CD4-positive, alpha-beta T cell treated with Interleukin-12 subunit alpha and Interleukin-12 subunit beta, for 1 hour (primary cell): ENCODE measurements at regions not wholly inside any gene's neighbourhood (a gene's known extent, or its start where the extent isn't known, plus 50 kb on each side); places are given as distances from the start of the nearest gene placed in this dataset.

ENCODE experiments used
- DNase-seq: peaks from one replicate; pipeline ENCODE4 v3.0.0-alpha.2; 2020

DNA sequence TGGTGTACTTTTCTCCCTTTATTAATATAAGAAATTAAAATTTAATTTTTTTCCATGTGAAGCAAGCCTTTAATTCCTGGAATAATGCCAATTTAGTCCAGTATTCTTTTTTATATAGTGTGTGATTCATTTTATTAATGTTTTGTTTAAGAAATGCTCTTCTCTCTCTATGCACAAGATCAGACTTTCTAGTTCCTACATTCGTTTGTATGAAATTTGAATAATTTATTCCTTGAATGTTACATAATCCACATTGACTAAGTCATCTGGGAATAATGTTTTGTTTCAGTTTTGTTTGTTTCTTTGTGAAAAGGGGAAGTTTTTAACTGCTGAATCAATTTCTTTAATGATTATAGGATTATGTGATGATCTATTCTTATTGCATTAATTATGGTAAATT is 181.4 kb upstream of the ID4 start:
- DNase-seq: no peak

DNA sequence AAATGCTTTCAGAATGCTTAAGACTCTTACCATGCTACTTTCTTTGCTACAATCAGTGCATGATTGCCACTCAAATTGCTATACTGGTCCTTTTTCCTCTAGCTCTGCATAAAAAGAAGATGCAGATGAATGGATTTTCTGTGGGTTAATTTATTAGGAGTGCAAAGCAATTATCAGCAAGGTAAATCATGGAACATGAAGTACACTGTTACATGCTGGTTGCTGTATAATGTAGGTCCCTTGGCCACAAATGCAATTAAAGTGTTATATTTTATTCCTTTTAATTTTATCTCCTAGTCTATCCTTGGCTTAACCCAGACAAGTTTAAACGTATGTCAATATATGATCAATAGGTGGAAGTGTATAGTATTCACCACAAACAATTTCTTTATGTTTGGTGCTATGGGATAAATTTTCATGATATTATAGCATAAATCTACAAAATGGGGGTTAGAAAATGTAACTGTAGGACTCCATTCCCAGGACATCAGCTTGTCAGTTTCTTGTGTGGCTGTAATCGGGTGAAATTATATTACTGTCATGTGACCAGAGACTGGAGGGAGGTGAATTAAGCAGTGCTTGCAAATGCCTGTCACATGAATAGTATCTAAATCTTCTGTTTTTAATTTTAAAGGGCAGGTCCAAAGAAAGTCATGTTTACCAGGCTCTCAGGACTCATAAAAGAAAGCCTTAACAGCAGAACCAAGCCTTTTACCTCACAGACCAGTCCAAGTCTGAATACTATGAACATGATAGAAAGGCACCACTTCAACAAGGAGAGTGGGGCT is 176.9 kb upstream of the ID4 start:
- DNase-seq: no peak

DNA sequence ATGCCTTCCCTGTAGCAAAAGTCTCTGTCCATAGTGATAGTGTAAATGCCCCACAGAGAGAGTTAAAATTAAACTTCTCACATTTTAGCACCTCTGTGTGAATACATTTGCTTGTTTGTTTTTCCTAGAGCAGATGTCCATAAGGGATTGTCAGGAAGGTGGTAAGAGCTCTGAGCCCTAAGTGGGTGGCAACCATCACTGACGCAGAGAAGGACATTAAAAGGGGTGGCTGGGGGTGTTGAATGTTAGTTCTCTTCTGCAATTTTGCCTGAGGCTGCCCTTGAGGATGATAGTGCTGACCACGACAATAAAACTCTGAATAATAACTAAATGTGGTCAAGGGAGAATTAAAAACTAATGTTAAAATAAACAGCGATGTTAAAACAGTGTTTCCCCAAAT is 174.3 kb upstream of the ID4 start:
- DNase-seq: no peak

DNA sequence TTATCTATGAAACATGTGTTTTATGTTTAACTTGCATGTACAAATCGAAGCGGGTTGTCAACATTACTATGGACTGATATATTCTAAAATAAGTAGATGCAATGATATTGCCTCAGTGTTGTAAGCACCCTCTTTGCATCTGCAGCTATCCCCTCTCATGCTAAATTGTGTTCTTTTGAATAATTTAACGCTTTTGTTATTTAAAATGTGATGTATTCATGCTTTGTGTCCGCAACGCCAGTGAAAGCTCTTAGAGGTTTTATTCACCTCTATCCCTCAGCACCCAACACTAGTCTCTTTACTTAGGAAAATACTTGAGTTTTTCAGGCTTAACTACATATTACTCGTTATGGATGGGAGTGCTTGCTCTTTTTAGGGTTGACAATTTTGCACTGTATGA is 173.7 kb upstream of the ID4 start:
- DNase-seq: no peak

DNA sequence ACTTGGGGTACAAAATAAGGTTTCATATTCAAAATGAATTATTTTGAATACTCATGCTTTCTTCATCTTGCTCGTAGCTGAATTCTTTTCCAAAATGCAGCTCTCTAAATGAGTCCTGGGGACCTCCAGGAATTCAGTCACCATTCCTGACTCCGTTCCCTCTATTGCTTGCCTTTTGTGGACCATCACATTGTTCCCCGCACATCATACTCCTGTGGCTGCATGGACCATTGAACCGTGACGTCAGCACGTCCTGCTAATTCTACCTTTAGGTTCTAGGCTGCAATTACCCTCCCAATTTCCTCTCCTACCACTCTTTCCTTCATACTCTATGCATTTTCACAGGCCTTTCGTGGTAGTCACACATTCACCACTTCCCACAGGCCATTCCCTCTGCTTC is 173.1 kb upstream of the ID4 start:
- DNase-seq: no peak

DNA sequence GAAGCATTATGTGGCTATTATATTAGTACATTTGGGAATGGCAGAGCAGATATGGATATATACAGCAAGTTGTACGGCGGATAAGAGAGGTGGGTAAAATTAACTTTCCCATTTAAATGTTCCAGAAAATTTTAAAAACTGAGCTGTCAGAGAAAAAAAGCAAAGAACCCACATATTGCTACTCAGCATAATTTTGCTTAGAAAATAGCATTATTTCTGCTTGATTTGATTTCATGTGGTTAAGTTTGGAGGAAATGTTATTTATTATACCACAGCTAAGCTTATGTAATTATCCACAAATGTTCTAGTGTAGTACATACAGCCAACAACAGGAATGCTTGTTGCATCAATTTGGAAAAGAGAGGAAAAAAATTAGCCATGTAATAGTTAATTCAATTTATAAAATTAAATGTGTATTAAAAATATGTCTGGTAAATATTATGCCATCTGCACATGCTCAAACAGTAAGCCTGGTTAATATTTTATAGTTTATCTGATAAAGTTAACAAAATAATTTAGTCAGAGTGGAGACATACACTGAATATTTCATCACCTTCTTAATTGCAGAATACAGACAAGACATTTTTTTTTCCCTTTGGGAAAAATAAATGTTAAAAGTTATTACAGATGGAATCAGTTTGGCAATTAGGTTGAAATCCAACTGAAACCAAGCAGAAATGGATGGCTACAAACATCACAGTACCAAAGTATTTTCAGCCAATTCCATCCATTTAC is 172.1 kb upstream of the ID4 start:
- no peak for DNase-seq

DNA sequence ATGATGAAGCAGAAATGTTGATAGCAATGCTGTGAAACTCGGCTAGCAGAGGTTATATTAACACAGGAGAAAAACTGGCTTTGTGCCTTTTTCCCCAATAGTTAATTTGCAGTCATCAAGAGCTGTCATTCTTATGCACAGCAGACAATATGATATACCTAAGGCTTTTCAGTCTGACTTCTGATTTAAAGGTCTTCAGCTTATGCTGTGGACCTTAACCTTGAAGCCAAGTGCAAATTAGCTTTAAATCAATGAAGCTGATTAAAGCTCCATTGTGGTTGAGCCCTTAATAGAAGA is 171.6 kb upstream of the ID4 start:
- DNase-seq: no peak

DNA sequence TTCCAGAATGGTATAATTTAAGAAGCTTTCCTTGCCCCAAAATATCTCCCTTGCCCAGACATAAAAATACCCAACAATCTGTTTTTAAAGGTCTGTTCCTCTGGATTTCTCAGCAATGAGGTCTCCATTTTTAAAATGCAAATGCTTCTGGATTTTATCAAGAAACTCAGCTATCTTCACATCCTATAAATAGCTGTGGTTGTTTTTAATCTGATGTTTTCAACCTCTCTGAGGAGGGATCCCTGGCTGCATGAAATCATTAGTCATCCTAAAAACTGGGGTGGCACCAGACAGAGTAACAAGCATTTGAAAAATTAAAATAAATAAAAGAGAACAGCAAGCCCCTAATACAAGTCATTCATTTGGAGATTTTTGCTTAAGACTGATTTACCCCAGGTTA is 168.5 kb upstream of the ID4 start:
- DNase-seq: no peak

DNA sequence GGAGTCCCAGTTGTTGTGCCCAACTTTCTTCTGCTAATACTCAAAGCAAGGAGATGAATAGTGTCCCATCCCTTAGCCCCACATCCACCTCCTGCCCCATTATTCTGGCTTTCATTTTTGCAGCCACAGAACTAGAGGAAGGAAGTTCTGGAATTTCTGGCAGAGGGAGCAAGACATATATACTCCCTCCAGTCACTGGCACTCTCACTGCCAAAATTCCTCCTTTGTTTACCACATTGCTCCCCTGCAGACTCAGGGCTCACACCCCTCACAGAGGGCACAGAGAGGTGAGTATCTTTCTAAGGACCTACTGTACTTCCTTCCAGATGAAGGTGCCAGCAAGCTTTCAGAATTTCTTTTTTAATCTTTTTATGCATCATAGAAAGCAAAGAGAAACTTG is 168.0 kb upstream of the ID4 start:
- no peak for DNase-seq

DNA sequence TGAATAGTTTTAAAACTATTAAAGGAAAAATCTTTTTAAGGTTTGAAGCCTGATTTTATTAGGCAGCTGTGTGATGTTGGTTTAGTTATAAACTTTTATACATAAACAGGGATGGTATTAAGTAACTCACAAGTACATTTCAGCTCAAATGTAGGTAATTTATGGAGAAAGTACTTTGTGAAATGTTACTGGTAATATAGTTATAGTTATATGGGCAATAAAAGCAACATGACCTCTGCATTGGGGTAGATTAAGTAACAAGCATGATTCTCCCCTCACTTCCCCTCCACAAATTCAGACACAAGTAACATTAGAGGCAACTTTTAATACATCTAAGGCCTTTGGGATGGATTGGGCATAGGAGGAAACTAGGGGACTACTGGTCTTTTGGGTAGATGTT is 154.3 kb upstream of the ID4 start:
- no peak for DNase-seq

DNA sequence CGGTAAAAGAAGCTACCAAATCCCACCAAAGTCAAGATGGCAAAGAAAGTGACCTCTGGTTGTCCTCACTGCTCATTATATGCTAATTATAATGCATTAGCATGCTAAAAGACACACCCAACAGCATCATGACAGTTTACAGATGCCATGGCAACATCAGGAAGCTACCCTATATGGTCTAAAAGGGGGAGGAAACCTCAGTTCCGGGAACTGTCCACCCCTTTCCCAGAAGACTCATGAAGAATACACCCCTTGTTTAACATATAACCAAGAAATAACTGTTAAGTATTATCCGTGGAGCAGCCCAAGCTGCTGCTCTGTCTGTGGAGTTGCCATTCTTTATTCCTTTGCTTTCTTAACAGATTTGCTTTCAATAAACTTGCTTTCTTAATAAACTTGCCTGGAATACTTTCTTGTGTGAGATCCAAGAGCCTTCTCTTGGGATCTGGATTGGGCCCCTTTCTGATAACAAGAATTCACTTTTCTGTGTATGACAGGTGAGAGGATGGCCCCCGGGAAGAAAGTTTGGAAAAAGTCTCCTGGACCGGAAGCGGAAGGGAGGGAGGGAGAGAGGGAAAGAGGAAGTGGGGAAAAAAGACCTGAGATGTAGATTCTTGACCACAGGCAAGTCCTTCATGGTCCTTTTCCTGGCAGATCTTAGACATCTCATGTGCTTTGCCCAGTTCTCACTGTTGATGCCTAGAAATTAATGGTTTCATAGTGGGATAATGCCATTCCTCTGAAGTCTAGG is 146.7 kb upstream of the ID4 start:
- DNase-seq: no peak

DNA sequence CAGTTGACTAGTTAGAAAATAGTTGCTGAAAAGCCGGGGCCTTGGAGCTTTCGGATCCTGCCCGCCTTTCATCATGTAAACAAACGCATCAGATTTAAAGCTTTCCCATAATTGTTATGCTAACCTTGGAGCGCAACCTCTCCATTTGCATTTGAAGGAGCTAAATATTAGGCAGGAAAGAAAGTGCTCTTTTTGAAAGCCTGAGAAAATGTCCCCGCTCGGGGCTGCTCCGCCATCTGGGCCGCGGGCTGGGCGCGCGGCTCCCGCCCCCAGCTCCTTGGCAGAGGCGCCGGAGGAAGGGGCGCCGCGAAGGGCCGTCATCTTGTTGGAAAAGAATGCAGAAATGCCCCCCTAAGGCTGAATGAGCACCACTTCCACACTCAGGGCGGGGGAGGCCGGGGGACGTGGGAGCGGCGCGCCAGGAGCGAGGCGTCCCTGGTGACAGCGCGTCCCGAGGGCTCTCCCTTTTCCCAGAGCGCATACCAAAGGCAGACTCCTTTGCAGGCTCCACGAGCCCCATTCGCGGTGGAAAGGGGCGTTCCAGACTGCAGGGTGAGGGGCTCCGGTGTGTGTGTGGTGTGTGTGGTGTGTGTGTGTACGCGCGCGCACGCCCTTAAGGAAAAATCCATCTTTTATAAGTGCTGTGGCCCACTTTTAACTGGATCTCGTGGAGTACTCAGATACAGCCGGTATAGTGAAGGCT is 145.6 kb upstream of the ID4 start:
- DNase-seq: no peak

DNA sequence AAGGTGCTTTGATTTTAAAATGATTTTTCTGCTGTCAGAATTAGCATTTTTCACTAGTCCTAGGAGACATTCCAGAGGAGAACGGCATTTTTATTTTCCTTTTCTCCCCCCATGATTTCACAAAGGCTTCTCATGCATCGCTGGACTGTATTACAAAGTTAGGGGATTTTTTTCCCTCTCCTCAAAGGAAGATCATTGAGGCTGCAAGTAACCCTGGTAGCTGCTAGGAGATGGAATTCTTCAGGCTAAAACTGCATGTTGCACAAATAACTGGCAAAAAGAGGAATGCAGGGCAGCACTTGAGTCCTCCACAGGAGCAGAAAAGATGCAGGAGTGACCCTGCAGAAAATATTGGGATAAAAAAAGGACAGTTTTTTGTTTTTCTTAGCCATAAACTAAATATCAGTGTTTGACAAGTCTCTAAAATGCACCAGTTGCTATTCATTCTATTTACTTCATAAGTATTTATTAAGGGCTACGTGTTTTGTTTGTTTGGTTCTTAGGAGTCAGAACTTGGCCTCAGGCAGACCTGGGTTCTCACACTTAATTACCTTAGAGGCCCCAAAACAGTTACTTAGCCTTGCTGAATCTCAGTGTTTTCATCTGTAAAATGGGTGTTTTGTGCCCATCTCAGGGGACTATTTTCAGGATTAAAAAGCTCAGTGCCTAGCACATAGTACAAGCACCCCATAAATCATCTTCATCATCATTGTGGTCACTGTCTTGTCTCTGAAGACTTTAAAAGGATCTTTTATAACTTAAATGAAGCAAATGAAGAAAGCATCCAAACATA is 144.5 kb upstream of the ID4 start:
- DNase-seq: no peak

DNA sequence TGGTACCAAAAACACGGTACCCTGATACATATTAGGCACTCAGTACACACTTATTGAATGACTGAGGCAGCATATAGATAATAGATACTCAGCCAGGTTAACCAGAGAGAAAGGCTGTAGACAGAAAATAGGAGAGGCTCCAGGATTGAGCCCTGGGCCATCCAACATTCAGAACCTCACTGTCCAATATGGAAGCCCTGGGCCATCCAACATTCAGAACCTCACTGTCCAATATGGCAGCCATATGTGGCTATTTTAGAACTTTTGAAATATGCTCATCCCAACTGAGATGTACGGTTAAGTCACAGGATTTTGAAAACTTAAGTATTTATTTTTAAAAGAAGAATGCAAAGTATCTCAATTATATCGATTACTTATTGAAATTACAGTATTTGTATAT is 142.5 kb upstream of the ID4 start:
- no peak for DNase-seq

DNA sequence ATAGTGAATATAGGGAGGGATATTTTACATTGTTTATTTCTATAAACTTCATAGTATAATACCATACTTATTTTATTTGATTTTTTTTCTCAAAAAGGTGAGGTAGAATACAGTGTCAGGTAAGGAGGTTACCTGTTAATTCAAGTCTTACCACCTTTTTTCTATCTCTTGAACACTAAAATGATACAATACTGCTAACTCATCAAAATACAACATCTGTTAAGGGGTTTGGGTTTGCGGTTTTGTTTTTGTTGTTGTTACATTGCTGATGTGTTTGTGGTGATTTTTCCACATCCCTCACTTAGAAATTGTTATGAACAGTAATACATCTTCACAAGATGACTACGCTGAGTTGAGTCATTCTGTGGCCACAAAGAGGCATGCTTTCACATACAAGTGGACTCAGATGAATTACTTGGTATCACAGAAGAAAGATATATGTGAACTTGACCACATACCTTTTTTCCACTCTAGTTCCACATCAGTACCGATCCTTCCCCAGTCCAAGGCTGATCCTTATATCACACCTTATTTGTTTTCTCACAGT is 139.4 kb upstream of the ID4 start:
- DNase-seq: no peak

DNA sequence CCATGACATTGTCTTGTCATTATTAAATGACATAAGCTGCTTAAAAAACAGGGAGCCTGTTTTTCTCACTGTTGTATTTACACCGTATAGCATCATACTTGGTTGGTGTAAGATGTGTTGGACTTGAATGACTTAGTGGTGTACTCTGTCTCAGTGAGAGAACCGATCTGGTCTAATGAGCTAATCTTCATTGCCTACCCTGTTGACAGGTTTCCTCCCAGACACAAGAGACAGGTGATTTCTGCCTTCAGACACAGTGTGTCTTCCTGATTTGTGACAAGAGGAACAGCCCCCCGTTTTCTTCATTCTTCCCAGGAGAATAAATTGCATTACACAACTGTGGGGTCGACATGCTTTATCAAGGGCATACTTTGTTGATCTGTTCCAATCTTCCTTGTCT is 137.2 kb upstream of the ID4 start:
- no peak for DNase-seq

DNA sequence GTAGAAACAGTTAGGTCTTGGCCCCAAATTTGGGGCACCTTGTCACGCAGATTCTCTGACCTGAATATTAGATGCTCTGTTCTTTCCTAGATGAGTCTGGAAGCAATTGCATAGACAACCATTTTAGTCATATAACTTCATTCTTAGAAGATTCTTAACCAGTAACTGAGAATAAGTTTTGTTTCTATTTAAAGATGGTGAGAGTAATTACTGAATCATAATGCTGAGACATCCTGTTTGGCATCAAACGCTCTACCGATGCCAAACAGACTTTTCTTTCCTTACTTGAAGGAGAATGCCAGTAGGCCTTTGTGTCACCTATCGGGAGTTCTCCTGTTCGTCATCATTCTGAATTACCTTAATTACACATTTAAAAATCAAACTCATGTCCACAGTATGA is 131.6 kb upstream of the ID4 start:
- no peak for DNase-seq

DNA sequence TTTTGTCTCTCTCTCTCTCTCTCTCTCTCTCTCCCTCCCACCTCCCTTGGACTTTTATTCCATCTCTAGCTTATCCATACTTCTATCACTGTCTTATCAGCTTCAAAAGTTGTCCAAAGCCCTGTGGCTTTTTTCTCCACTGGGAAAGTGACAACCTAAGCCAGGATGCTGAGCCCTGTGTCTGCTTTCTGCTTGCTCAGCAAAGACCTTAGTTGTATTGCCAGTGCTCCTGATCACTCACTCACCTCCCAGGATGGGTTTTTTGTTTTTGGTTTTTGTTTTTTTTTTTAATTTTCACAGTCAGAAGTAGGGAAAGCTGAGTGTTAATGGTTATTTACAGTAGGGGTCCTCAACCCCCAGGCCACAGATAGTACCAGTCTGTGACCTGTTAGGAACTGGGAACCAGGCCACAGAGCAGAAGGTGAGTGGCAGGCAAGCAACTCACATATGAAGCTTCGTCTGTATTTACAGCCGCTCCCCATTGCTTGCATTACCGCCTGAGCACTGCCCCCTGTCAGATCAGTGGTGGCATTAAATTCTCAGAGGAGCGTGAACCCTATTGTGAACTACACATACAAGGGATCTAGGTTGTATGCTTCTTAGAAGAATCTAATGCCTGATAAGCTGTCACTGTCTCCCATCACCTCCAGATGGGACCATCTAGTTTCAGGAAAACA is 125.0 kb upstream of the ID4 start:
- no peak for DNase-seq

DNA sequence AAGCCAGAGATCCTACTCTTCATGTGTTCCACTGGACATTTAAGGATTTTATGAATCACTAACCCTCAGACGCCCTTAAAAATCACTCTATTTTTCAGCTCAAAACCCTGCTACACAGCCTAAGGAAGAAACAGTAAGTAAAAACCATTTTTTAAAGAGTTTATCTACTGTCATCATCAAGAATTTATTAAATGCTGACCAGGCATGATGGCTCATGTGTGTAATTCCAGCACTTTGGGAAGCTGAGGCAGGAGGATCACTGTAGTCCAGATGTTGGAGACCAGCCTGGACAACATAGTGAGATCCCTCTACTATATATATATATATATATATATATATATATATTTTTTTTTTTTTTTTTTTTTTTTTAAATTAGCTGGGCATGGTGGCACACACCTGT is 124.2 kb upstream of the ID4 start:
- no peak for DNase-seq

DNA sequence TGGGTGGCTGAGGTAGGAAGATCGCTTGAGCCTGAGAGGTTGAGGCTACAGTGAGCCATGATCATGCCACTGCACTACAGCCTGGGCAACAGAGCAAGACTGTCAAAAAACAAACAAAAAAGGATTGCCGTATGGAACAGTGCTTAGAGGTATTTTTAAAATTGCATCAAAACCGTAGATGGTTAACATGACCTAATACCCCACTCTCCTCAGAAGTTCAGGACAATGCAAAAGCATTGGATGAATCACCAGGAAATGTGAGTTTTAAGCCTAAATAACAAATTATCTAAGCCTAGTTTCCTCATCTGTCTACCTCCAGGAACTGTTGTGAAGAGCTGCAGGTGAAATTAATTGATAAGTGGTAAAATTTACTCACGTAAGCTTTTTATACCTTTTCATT is 123.8 kb upstream of the ID4 start:
- no peak for DNase-seq

DNA sequence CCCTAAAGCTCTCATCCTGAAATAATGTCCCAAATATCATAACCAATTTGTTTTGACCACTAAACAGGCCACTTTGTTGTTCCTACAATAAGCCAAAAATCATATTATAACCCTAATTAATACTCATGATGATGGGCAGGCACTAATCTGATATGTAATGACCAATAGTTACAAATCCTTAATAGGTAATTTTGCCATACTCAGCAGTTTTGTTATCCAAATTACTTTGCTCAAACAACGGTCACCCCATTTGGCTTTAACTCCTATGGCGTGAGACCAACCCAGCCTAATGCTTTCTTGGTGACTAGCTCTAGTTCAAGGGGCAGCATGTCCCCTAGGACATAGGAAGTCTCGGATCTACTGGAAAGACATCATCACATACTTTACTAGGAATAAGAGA is 123.2 kb upstream of the ID4 start:
- no peak for DNase-seq
